H9 (cell line): ENCODE measurements at regions not wholly inside any gene's neighbourhood (a gene's known extent, or its start where the extent isn't known, plus 50 kb on each side); places are given as distances from the start of the nearest gene placed in this dataset.

ENCODE experiments used
- DNase-seq: peaks from one replicate; pipeline ENCODE4 v3.0.0-alpha.2; 2017
- H2AFZ ChIP-seq: one replicate; pipeline ENCODE4 v1.6.1; 2013; ENCODE audit warnings: mild to moderate bottlenecking, low read length, control low read depth, moderate library complexity
- H2AK5ac ChIP-seq: 2 replicates; pipeline ENCODE4 v1.6.1; 2013; ENCODE audit warnings: low read length, control low read depth, mixed read lengths; ENCODE audit not compliant: insufficient read length
- H2BK120ac ChIP-seq: one replicate; pipeline ENCODE4 v1.6.1; 2013; ENCODE audit warnings: low read depth, mild to moderate bottlenecking, low read length, control low read depth, inconsistent platforms; ENCODE audit not compliant: poor library complexity, severe bottlenecking
- H2BK12ac ChIP-seq: 2 replicates; pipeline ENCODE4 v1.6.1; 2013; ENCODE audit warnings: low read length, control low read depth, mixed read lengths, low read depth; ENCODE audit not compliant: insufficient read length
- H2BK15ac ChIP-seq: 2 replicates; pipeline ENCODE4 v1.6.1; 2013; ENCODE audit warnings: low read depth, low read length, control low read depth
- H2BK20ac ChIP-seq: one replicate; pipeline ENCODE4 v1.6.1; 2013; ENCODE audit warnings: low read depth, mild to moderate bottlenecking, low read length, control low read depth, inconsistent platforms; ENCODE audit not compliant: poor library complexity, severe bottlenecking
- H2BK5ac ChIP-seq: 2 replicates; pipeline ENCODE4 v1.6.1; 2013; ENCODE audit warnings: low read length, control low read depth, mixed read lengths; ENCODE audit not compliant: insufficient read length
- H3K14ac ChIP-seq: 2 replicates; pipeline ENCODE4 v1.6.1; 2013; ENCODE audit warnings: low read length, control low read depth; ENCODE audit not compliant: insufficient read depth
- H3K18ac ChIP-seq: 2 replicates; pipeline ENCODE4 v1.6.1; 2013; ENCODE audit warnings: low read depth, mild to moderate bottlenecking, mixed read lengths, low read length, control low read depth; ENCODE audit not compliant: insufficient read length
- H3K23ac ChIP-seq: 2 replicates; pipeline ENCODE4 v1.6.1; 2013; ENCODE audit warnings: low read length, control low read depth, mixed read lengths, low read depth; ENCODE audit not compliant: insufficient read length
- H3K23me2 ChIP-seq: 2 replicates; pipeline ENCODE4 v1.6.1; 2013; ENCODE audit warnings: low read depth, mild to moderate bottlenecking, mixed read lengths, low read length, control low read depth; ENCODE audit not compliant: insufficient read length, poor library complexity, severe bottlenecking
- H3K27ac ChIP-seq: 2 replicates; pipeline ENCODE4 v1.5.1; 2013; ENCODE audit warnings: low read length, control low read depth, mixed read lengths, low read depth; ENCODE audit not compliant: insufficient read length
- H3K27me3 ChIP-seq: 2 replicates; pipeline ENCODE4 v1.6.1; 2013; ENCODE audit warnings: low read length, control low read depth, inconsistent platforms; ENCODE audit not compliant: insufficient read depth
- H3K4ac ChIP-seq: 2 replicates; pipeline ENCODE4 v1.6.1; 2013; ENCODE audit warnings: low read depth, mild to moderate bottlenecking, control low read depth, inconsistent platforms, low read length, moderate library complexity
- H3K4me1 ChIP-seq: 2 replicates; pipeline ENCODE4 v1.6.1; 2013; ENCODE audit warnings: low read length, control low read depth, inconsistent platforms; ENCODE audit not compliant: insufficient read depth
- H3K4me2 ChIP-seq: 2 replicates; pipeline ENCODE4 v1.6.1; 2013; ENCODE audit warnings: low read length, control low read depth, mixed read lengths; ENCODE audit not compliant: insufficient read length, insufficient read depth
- H3K56ac ChIP-seq: 2 replicates; pipeline ENCODE4 v1.6.1; 2013; ENCODE audit warnings: low read depth, mild to moderate bottlenecking, mixed read lengths, low read length, control low read depth; ENCODE audit not compliant: insufficient read length
- H3K79me1 ChIP-seq: 2 replicates; pipeline ENCODE4 v1.6.1; 2013; ENCODE audit warnings: low read depth, mild to moderate bottlenecking, moderate library complexity, low read length, control low read depth, inconsistent platforms; ENCODE audit not compliant: insufficient read depth, poor library complexity, severe bottlenecking
- H3K79me2 ChIP-seq: 2 replicates; pipeline ENCODE4 v1.6.1; 2013; ENCODE audit warnings: low read length, control low read depth, inconsistent platforms; ENCODE audit not compliant: insufficient read depth
- H3K9ac ChIP-seq: 2 replicates; pipeline ENCODE4 v1.6.1; 2013; ENCODE audit warnings: low read length, control low read depth, mixed read lengths; ENCODE audit not compliant: insufficient read length; ENCODE audit errors: extremely low read depth
- H3K9me3 ChIP-seq: one replicate; pipeline ENCODE4 v1.6.1; 2013; ENCODE audit warnings: low read depth, low read length, inconsistent platforms; ENCODE audit not compliant: control insufficient read depth
- H3T11ph ChIP-seq: one replicate; pipeline ENCODE4 v1.6.1; 2013; ENCODE audit warnings: mild to moderate bottlenecking, low read length, control low read depth, inconsistent platforms
- H4K20me1 ChIP-seq: one replicate; pipeline ENCODE4 v1.6.1; 2013; ENCODE audit not compliant: control insufficient read depth, insufficient read length, insufficient read depth
- H4K5ac ChIP-seq: 2 replicates; pipeline ENCODE4 v1.6.1; 2013; ENCODE audit warnings: low read depth, mild to moderate bottlenecking, mixed read lengths, low read length, control low read depth; ENCODE audit not compliant: insufficient read length
- H4K8ac ChIP-seq: replicated peaks from 2 replicates; pipeline ENCODE4 v1.6.1; 2013; ENCODE audit warnings: low read length, control low read depth, mixed read lengths, low read depth; ENCODE audit not compliant: insufficient read length
- H4K91ac ChIP-seq: 2 replicates; pipeline ENCODE4 v1.6.1; 2013; ENCODE audit warnings: low read depth, mild to moderate bottlenecking, moderate library complexity, mixed read lengths, low read length, control low read depth; ENCODE audit not compliant: insufficient read length
- H3K27ac Mint-ChIP-seq, 3 experiments: 2 replicates in 2 of 3; 3 replicates in 1 of 3; pipeline ENCODE4 v1.8.0; 2020 to 2021; ENCODE audit warnings: mixed read lengths in 3 of 3, mild to moderate bottlenecking in 1 of 3, moderate library complexity in 1 of 3
- H3K27me3 Mint-ChIP-seq: 2 replicates; pipeline ENCODE4 v1.8.0; 2021; ENCODE audit warnings: low read depth, mild to moderate bottlenecking, moderate library complexity, mixed read lengths
- H3K36me3 Mint-ChIP-seq, 3 experiments: 2 replicates in 2 of 3; 3 replicates in 1 of 3; pipeline ENCODE4 v1.8.0; 2020 to 2021; ENCODE audit warnings: low read depth in 3 of 3, mixed read lengths in 3 of 3; ENCODE audit not compliant: insufficient read depth in 1 of 3
- H3K4me1 Mint-ChIP-seq, 2 experiments: 2 replicates each; pipeline ENCODE4 v1.8.0; 2020; ENCODE audit warnings: mixed read lengths in 2 of 2
- H3K4me3 Mint-ChIP-seq, 2 experiments: 2 replicates in 1 of 2; 3 replicates in 1 of 2; pipeline ENCODE4 v1.8.0; 2020 to 2021; ENCODE audit warnings: mild to moderate bottlenecking in 2 of 2, mixed read lengths in 2 of 2, moderate library complexity in 1 of 2
- H3K9me3 Mint-ChIP-seq, 2 experiments: 2 replicates in 1 of 2; 3 replicates in 1 of 2; pipeline ENCODE4 v1.8.0; 2020; ENCODE audit warnings: mild to moderate bottlenecking in 2 of 2, mixed read lengths in 2 of 2, moderate library complexity in 1 of 2
- CTCF ChIP-seq: fragments of 200-600 bp; sonication (generic); conservative IDR thresholded peaks from 3 replicates; pipeline ENCODE4 v1.8.0; 2021; ENCODE audit warnings: antibody characterized with exemption, mild to moderate bottlenecking
- WGBS: extraction: QIAGEN DNeasy Blood & Tissue Kit; methylation state at CpG from one replicate; pipeline ENCODE4 v1.1.7; 2013; ENCODE audit warnings: missing lambda C conversion rate, low lambda C conversion rate, mixed read lengths; ENCODE audit not compliant: insufficient read length; ENCODE audit errors: extremely low coverage; 5-methylcytosine and 5-hydroxymethylcytosine counted together

GRCh38 chr14:22210906-22211305, 378.1 kb downstream of the DAD1 start:
- Histone ChIP-seq H3K23me2 (no peaks in the 10 kb centered on the region), H2AFZ (no peak overlapping the region), H2BK120ac (no peak overlapping the region), H3K4me1 (no peaks in the 10 kb centered on the region), H3K79me2 (no peaks in the 10 kb centered on the region), H3K27me3 (no peaks in the 10 kb centered on the region), H2BK12ac (no peak overlapping the region), H2BK20ac (no peak overlapping the region), H3K14ac (no peak overlapping the region), H3K56ac (no peak overlapping the region), H4K5ac (no peak overlapping the region), H3K18ac (no peak overlapping the region), H2BK5ac (no peak overlapping the region), H4K20me1 (no peaks in the 10 kb centered on the region), H3K79me1 (no peaks in the 10 kb centered on the region), H4K91ac (no peak overlapping the region), H3K9ac (no peak overlapping the region), H3K4ac (no peak overlapping the region), H3K4me2 (no peak overlapping the region), H2BK15ac (no peak overlapping the region), H2AK5ac (no peak overlapping the region), H3K23ac (no peak overlapping the region), H3K9me3 (no peaks in the 10 kb centered on the region), H3T11ph (no peak overlapping the region), H3K27ac (no peak overlapping the region), H4K8ac (no peak overlapping the region)
- H3K9me3 Mint-ChIP-seq: no peaks in the 10 kb centered on the region
- no peaks in the 10 kb centered on the region for H3K36me3 Mint-ChIP-seq
- TF ChIP-seq CTCF: no peak
- H3K4me3 Mint-ChIP-seq: no peak overlapping the region
- H3K27me3 Mint-ChIP-seq: no peaks in the 10 kb centered on the region
- no peak for DNase-seq
- no peak overlapping the region for H3K27ac Mint-ChIP-seq
- no CpG with 5 or more reads among the region's 1 CpG for WGBS
- H3K4me1 Mint-ChIP-seq: no peaks in the 10 kb centered on the region
